HG03442 (cell line): ENCODE measurements at regions not wholly inside any gene's neighbourhood (a gene's known extent, or its start where the extent isn't known, plus 50 kb on each side); places are given as distances from the start of the nearest gene placed in this dataset.

Source experiments
- ATAC-seq: cut with Tn5 transposase; IDR thresholded peaks from one replicate; pipeline ENCODE4 v1.9.1; 2021; ENCODE audit warnings: mild to moderate bottlenecking, moderate library complexity; ENCODE audit not compliant: unreplicated experiment

- no peak for ATAC-seq
These were observed 269.1 kb downstream of the NDFIP2 start for GRCh38 chr13:79749984-79750551.

- no peak for ATAC-seq
These were observed 268.6 kb downstream of the NDFIP2 start for GRCh38 chr13:79749566-79749965.

GRCh38 chr13:79745081-79745480 lies 264.1 kb downstream of the NDFIP2 start:
- ATAC-seq: no peak

- no peak for ATAC-seq
These were observed 262.0 kb downstream of the NDFIP2 start for GRCh38 chr13:79742923-79743322.

GRCh38 chr13:79740991-79741390 lies 260.0 kb downstream of the NDFIP2 start:
- no peak for ATAC-seq

GRCh38 chr13:79736356-79736755 lies 255.4 kb downstream of the NDFIP2 start:
- no peak for ATAC-seq

GRCh38 chr13:79735228-79735627 lies 254.3 kb downstream of the NDFIP2 start:
- no peak for ATAC-seq

- ATAC-seq: no peak
These were observed 246.1 kb downstream of the NDFIP2 start for GRCh38 chr13:79727086-79727485.

- ATAC-seq: no peak
These were observed 244.9 kb downstream of the NDFIP2 start for GRCh38 chr13:79725841-79726240.

GRCh38 chr13:79724348-79725103 lies 243.6 kb downstream of the NDFIP2 start:
- ATAC-seq: no peak

- ATAC-seq: no peak
These were observed 242.6 kb downstream of the NDFIP2 start for GRCh38 chr13:79723519-79724024.

GRCh38 chr13:79722885-79723445 lies 242.0 kb downstream of the NDFIP2 start:
- ATAC-seq: no peak

- no peak for ATAC-seq
These were observed 235.2 kb downstream of the NDFIP2 start for GRCh38 chr13:79716191-79716590.

- no peak for ATAC-seq
These were observed 230.7 kb downstream of the NDFIP2 start for GRCh38 chr13:79711631-79712030.

GRCh38 chr13:79710376-79710775 lies 229.4 kb downstream of the NDFIP2 start:
- ATAC-seq: no peak

GRCh38 chr13:79709471-79709870 lies 228.5 kb downstream of the NDFIP2 start:
- no peak for ATAC-seq

GRCh38 chr13:79703772-79704171 lies 222.8 kb downstream of the NDFIP2 start:
- peak; percentile 81 for ATAC-seq

- ATAC-seq: no peak
These were observed 214.8 kb downstream of the NDFIP2 start for GRCh38 chr13:79695754-79696153.

- ATAC-seq: no peak
These were observed 211.9 kb downstream of the NDFIP2 start for GRCh38 chr13:79692846-79693245.

GRCh38 chr13:79691826-79692225 lies 210.9 kb downstream of the NDFIP2 start:
- no peak for ATAC-seq

- ATAC-seq: no peak
These were observed 207.8 kb downstream of the NDFIP2 start for GRCh38 chr13:79688741-79689140.

- ATAC-seq: no peak
These were observed 205.5 kb downstream of the NDFIP2 start for GRCh38 chr13:79686441-79686840.
